ENCODE measurements at regions not wholly inside any gene's neighbourhood (a gene's known extent, or its start where the extent isn't known, plus 50 kb on each side); places are given as distances from the start of the nearest gene placed in this dataset.

DNA sequence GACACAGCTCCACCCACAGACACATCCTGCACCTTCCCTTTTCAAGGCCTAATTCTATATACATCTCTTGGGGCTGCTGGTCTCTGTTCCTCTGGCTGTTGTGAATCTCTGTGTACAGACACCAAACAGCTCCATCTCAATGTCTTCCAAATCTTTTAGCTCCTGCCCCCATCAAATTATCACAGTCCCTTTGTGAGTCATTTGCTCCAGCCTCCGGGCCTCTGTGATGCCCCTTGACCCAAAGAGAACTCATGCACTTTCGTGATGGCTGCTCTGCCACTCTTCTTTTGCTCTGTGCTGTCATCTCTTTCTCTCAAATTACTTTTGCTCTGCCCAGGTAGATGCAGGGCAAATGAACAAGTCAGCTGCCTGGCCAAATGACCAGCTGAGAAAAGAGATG lies 369.0 kb upstream of the CDIN1 start:
- H3K27me3 ChIP-seq = no peaks in the 10 kb centered on the region
- H3K4me3 ChIP-seq (ENCODE audit: low read depth, low read length) = no peak overlapping the region
- TF ChIP-seq, protein P1, sequence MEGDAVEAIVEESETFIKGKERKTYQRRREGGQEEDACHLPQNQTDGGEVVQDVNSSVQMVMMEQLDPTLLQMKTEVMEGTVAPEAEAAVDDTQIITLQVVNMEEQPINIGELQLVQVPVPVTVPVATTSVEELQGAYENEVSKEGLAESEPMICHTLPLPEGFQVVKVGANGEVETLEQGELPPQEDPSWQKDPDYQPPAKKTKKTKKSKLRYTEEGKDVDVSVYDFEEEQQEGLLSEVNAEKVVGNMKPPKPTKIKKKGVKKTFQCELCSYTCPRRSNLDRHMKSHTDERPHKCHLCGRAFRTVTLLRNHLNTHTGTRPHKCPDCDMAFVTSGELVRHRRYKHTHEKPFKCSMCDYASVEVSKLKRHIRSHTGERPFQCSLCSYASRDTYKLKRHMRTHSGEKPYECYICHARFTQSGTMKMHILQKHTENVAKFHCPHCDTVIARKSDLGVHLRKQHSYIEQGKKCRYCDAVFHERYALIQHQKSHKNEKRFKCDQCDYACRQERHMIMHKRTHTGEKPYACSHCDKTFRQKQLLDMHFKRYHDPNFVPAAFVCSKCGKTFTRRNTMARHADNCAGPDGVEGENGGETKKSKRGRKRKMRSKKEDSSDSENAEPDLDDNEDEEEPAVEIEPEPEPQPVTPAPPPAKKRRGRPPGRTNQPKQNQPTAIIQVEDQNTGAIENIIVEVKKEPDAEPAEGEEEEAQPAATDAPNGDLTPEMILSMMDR (IDR thresholded peaks at IDR 0.05; ENCODE audit: low read depth, low read length) = no peak
- no peak for DNase-seq
- no peaks in the 10 kb centered on the region for H3K36me3 ChIP-seq
- H3K4me1 ChIP-seq = peaks cover 6% of the 10 kb centered on the region; the same call in 1 of the 2 replicates
- H3K9me3 ChIP-seq = no peaks in the 10 kb centered on the region

DNA sequence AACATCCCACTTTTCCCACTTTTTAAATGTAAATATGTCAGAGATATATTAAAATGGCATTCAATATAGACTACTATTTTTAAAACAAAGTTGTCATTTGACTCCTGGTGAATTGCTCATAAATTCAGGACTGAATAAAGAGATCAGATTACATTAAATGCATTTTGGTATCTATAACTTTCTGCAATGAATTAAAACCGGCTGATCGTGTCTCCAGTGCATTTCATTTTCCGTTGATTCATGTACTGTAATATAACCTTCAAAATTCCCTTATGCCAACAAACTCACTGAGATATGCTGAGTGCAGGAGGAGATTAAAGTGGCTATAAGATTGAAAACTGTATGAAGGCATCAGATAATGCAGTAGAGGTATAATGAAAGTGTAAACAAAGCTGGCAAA lies 361.1 kb upstream of the CDIN1 start:
- TF ChIP-seq, protein P1 (IDR thresholded peaks at IDR 0.05; ENCODE audit: low read depth, low read length) = no peak
- H3K4me1 ChIP-seq = peaks cover 10% of the 10 kb centered on the region
- H3K9me3 ChIP-seq = no peaks in the 10 kb centered on the region
- no peak for DNase-seq
- peak overlapping the region; percentile 21 for H3K4me3 ChIP-seq (ENCODE audit: low read depth, low read length)
- no peaks in the 10 kb centered on the region for H3K27me3 ChIP-seq
- no peaks in the 10 kb centered on the region for H3K36me3 ChIP-seq

DNA sequence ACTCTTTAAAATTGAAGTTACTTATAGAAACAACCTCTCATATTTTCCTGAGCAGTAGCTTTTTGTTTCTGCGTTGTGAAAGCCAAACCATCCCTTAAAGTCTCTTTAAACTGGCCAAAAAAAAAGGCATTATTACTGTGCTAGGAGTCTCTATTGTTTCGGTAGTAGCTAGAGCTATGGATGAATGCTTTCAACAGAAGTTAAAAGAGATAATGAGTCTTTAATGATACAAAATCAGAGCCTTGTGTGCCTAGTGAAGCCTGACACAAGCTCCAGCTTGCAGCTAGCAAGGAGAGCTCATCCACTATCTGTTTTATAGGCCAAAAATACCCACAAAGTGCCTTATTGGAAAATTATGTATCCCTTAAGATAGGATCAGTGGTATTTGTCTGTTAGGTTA lies 360.4 kb upstream of the CDIN1 start:
- DNase-seq = no peak
- H3K4me3 ChIP-seq (ENCODE audit: low read depth, low read length) = no peak overlapping the region
- no peaks in the 10 kb centered on the region for H3K27me3 ChIP-seq
- no peaks in the 10 kb centered on the region for H3K36me3 ChIP-seq
- no peaks in the 10 kb centered on the region for H3K9me3 ChIP-seq
- H3K4me1 ChIP-seq = peaks cover 10% of the 10 kb centered on the region
- TF ChIP-seq, protein P1 (IDR thresholded peaks at IDR 0.05; ENCODE audit: low read depth, low read length) = no peak

DNA sequence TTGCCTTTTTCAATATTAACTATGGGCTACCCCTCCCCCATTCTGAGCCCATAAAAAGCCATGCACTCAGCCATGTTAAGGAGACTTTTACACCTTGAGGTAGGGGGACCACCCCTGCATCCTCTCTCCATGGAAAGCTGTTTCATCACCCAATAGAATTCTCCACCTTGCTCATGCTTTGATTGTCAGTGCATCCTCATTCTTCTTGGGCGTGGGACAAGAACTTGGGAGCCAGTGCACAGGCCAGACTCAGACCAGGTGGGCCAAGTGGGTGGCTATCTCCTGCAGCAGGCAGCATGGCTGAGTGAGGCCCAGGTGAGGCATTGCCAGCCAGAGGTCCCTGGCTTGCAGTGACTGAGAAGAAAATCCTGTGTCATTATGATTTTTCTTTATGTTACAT lies 357.4 kb upstream of the CDIN1 start:
- TF ChIP-seq, protein P1 (IDR thresholded peaks at IDR 0.05; ENCODE audit: low read depth, low read length) = no peak
- Histone ChIP-seq H3K9me3 (no peaks in the 10 kb centered on the region), H3K4me3 (ENCODE audit: low read depth, low read length) (no peak overlapping the region), H3K27me3 (no peaks in the 10 kb centered on the region), H3K36me3 (no peaks in the 10 kb centered on the region), H3K4me1 (peaks cover 4% of the 10 kb centered on the region; the same call in 1 of the 2 replicates)
- no peak for DNase-seq

DNA sequence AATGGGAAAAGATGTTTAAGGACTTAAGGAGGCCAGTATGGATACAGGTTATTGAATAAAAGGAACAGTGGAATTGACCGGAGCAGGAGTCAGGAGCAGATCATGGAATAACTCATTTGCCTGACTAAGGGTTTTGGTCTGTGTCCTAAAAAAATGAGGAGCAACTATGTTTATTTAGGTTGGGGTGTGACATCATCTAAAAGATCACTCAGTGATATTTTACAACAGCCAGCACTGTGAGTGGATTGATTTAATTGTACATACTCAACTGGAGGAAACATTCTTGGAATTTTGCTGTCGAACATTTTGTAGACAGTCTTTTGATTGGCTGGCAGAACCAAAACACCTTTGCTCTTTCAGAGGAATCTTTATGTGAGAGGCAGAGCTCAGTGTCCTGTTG lies 348.6 kb upstream of the CDIN1 start:
- Histone ChIP-seq H3K36me3 (no peaks in the 10 kb centered on the region), H3K4me3 (ENCODE audit: low read depth, low read length) (no peak overlapping the region), H3K9me3 (no peaks in the 10 kb centered on the region), H3K4me1 (no peaks in the 10 kb centered on the region), H3K27me3 (no peaks in the 10 kb centered on the region)
- no peak for DNase-seq
- TF ChIP-seq, protein P1 (IDR thresholded peaks at IDR 0.05; ENCODE audit: low read depth, low read length) = no peak

DNA sequence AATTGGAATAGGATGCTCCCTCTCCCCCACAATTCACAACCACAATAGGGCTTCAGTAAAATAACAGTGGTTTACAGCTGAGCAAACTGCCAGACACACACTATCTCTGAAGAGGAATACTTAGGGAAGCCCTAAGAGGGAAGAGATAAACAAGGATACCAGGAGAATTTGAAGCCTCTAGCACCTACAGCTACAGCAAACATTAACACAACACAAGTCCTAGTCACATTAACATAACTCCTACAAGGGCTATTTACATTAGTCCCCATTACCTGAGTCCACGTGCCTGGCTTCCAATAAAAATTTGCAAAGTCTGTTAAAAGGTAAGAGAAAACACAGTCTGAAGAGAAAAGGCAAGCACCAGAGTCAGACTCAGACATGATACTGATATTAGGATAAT lies 346.9 kb upstream of the CDIN1 start:
- H3K9me3 ChIP-seq = no peaks in the 10 kb centered on the region
- no peaks in the 10 kb centered on the region for H3K4me1 ChIP-seq
- H3K4me3 ChIP-seq (ENCODE audit: low read depth, low read length) = no peak overlapping the region
- DNase-seq = no peak
- TF ChIP-seq, protein P1 (IDR thresholded peaks at IDR 0.05; ENCODE audit: low read depth, low read length) = no peak
- H3K36me3 ChIP-seq = no peaks in the 10 kb centered on the region
- no peaks in the 10 kb centered on the region for H3K27me3 ChIP-seq

All from BE2C (cell line).